ENCODE measurements at regions not wholly inside any gene's neighbourhood (a gene's known extent, or its start where the extent isn't known, plus 50 kb on each side); places are given as distances from the start of the nearest gene placed in this dataset.
"Not testable (repeated sequence)": the region's sequence is repeated elsewhere in the genome, so short reads cannot be mapped to it uniquely, and the experiment has no call there.

DNA sequence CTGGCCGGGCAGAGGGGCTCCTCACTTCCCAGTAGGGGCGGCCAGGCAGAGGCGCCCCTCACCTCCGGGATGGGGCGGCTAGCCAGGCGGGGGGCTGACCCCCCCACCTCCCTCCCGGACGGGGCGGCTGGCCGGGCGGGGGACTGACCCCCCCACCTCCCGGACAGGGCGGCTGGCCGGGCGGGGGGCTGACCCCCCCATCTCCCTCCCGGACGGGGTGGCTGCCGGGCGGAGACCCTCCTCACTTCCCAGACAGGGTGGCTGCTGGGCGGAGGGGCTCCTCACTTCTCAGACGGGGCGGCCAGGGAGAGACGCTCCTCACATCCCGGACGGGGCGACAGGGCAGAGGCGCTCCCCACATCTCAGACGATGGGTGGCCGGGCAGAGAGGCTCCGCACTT, 66.4 kb upstream of the MEDAG start:
- TF ChIP-seq, protein P1, sequence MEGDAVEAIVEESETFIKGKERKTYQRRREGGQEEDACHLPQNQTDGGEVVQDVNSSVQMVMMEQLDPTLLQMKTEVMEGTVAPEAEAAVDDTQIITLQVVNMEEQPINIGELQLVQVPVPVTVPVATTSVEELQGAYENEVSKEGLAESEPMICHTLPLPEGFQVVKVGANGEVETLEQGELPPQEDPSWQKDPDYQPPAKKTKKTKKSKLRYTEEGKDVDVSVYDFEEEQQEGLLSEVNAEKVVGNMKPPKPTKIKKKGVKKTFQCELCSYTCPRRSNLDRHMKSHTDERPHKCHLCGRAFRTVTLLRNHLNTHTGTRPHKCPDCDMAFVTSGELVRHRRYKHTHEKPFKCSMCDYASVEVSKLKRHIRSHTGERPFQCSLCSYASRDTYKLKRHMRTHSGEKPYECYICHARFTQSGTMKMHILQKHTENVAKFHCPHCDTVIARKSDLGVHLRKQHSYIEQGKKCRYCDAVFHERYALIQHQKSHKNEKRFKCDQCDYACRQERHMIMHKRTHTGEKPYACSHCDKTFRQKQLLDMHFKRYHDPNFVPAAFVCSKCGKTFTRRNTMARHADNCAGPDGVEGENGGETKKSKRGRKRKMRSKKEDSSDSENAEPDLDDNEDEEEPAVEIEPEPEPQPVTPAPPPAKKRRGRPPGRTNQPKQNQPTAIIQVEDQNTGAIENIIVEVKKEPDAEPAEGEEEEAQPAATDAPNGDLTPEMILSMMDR (IDR thresholded peaks at IDR 0.05) = not testable (repeated sequence)
- not testable (repeated sequence) for TF ChIP-seq POLR2A (IDR thresholded peaks at IDR 0.05)
